GM18526 (cell line): ENCODE measurements at regions not wholly inside any gene's neighbourhood (a gene's known extent, or its start where the extent isn't known, plus 50 kb on each side); places are given as distances from the start of the nearest gene placed in this dataset.

Experiments used
- POLR2A ChIP-seq: IDR thresholded peaks from 3 replicates; pipeline ENCODE4 v1.6.1; 2011; ENCODE audit not compliant: insufficient read length; ENCODE audit errors: extremely low read depth

DNA sequence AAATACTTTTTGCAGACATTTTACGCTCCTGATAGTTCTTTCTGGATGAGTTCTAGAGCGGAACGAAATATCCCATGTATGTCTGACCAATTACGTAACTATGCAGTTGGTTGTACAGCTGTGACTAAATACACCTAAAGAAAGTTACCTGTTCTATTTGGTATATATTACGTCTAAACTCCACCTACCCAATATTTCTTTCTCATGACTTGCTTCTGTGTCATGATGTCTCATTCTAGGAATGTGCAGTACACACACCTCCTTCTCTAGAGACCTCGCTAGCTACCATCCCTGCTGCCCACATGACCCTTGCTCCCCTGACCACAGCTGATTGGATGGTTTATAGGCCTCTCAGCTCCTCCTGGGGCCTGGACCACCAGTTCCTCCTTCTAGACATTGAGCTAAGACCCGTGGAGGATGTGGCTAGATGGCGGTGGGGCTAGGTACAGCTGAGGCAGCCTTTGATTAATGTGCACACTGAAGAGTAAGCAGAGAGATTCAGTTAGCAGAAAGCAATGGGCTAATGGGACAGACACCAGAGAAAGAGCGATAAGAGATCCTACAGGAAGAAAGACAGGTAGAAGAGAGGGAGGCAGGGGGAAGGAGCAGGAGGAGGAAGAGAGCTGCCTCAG is 422.1 kb downstream of the COG6 start:
- TF ChIP-seq POLR2A: no peak

DNA sequence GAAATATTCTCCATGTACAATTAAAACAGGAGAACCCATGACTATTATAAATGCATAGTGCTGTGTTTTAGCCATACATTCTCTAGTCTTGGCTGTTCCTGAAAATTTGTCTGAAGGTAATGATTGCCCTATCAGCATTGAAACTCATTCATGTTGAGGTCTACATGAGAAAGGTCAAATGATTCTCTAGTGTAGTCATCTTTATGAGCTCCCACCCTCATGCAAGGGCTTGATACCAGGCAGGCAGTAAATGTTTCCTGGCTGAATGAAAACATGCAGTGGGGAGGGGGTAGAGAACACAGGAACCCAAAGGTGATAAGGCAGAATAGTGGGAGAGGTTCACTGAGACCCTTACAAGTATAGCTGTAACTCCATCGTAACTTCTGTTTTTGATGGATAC is 424.3 kb downstream of the COG6 start:
- TF ChIP-seq POLR2A: no peak

DNA sequence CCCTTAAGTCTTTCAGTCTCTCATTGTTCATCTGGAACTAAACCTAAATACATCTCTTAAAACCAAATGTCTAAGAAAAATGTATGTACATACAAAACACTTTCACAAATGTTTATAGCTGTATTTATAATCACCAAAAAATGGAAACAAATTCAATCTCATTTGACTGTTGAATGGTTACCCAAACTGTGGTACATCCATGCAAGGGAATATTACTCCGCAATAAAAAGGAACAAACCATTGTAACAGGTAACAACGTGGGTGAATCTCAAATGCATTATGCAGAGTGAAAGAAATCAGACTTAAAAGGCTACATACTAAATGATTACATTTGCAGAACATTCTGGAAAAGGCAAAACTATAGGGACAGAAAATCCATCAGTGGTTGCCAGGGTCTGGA is 425.2 kb downstream of the COG6 start:
- no peak for TF ChIP-seq POLR2A

DNA sequence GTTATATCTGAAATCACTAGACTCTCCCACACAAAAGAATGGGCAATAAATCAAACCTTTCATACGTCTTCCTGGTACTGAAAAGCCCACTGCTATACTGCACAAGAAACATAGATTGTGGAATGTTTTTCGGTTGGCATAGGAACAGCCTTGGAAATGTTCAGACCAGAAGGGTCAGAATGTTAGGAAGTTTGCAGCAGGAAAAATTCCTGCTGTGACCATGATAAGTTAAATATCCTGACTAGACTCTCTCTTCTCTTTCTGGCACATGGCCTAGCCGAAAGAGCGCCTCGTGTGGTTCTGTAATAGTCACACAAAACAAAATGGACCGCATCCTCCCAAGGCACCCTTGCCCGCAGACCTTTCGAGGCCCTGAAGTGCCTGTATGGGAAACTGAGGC is 427.2 kb downstream of the COG6 start:
- no peak for TF ChIP-seq POLR2A

DNA sequence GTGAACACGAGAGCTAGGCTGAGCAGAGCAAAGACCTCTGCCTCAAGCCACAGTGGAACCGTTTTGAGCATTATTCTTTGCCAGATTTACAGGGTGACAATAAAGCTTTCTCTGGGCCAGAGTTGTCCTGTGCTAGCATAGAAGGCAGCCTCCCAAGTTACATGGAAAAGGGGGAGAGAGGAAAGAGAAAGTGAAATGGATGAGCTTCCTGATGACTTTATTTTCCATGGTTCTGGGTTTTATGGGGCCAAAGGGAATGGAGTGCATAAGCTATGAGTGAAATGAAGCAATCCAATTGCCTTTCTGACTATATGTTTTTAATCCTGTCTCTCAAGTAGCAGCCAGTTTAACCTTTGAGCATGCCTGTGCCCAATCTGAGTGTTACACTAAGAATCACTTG is 428.4 kb downstream of the COG6 start:
- no peak for TF ChIP-seq POLR2A

DNA sequence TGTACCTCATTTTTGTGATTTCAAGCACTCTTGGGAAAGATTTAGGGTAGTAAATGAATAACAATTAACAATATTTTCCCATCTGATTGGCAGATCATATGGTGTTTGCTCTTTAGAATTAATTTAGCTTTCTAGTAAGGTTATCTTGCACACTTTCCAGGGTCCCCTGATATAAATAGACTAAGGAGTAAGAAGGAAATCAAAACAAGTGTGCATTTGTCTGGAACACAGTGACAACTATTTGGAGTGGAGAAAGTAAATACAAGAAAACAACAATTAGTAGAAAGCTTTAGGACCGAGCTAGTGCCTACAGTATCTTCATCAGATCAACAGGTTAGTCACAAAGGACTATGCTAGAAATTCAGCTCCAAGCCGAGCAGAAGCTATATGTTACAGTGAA is 429.5 kb downstream of the COG6 start:
- TF ChIP-seq POLR2A: no peak

DNA sequence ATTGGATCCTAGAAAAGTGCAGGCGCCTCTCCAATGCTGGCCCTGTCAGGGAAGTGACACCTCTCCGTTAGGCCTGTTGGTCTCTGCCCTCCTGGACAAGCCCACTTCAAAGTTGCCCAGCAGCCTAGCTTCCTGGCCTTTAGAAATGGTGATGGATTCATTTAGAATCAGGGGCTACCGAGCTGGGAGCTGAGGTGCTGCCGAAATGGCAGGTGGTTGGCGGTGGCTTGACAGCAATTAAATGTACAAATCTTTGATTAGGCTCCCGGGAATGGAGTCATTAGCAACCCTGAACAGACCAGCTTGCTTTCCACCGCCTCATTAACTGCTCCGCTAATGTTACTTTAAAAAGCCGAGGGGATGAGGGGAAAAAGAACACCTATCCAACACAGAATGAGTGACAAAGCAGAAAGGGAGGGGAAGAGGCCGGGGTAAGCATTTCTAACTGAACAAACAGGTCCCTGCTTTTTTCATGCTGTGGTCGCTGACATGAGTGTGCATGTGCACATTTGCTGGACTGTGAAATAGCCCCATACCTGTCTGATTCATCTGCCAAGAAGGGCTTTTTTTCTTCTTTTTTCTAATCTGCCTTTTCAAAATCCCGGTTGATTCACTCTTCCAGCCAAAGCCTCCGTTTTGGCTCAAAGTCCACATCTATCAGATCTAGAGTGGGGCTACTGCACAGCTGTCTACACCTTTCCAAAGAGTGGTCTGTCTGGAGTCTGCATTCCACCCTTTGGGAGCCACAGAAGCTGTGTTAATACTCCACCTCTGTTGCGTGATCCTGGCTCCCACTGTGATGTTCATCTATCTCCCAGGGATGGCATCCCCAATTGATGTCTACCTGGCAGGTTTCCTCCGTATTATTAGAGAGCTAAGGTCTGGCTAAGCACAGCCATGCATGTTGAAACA is 431.9 kb downstream of the COG6 start:
- TF ChIP-seq POLR2A: no peak

DNA sequence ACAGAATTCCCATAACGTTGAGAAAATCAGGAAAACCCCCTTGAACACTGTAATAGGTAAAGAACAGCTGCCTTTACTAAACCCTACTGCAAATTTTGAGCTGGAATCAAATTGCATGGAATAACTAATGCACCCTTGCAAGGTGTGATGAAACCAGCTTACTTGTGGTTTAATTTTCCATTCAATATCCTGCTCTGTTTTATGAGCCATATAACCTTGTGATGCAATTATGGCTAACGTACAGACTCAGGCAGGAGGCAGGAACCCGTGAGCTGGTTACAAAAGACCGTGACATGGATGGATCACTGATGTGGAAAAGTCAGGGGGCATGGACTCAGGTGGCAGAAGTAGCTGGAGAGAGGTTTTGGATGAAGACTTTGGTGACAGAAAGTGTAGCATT is 438.6 kb downstream of the COG6 start:
- no peak for TF ChIP-seq POLR2A

DNA sequence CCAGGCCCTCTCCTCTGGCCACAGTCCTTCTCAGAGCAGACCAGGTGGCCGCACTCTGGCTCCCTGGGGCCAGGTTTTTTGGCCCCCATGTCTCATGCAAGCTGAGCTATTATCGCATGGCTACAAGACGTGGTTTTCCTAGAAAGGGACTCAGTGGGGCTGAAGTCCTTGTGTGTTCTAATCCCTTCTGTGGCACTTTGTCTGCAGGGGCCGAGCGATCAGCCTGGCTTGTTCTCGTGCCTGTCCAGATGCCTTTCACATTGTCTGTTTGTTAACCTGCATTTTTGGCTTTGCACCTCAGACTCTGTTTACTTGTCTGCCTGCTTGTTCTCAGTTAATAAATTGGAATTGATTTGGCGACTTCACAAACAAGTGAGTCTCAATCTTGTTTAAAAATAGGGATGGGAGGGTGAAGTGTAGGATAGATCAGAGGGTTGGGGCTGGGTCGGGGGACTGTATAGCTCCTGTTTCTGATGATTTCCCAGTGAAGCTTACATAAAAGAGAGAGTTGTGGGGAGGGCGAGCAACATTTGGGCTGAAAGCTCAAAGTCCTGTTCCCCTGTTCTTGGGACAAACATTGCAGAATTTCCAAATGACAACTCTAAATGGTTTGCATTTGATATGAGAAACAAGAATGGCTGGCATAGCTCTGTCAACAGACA is 440.4 kb downstream of the COG6 start:
- no peak for TF ChIP-seq POLR2A

DNA sequence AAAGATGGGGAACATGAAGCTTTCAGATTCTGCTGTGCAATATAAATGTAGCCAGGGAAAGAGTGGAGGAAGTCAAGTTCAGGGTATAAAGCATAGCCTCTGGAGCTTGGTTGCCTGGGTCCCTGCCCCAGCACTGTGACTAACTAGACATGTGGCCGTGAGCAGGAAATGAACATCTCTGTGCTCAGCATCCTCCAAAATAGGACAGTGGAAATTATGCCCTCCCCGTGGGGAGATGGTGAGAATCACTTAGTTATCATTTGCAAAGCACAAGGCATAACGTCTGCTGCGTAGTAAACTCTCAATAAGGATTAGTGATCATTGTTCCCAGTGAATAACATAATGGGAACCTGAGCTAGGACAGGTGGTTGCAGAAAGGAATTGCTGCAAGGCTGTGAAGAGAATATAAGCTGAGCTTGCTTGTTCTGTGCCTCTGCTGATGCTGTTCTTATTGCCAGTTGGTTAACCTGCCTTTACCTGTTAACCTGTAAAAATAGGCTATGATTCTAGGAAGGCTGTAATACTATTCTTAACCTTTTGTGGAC is 441.0 kb downstream of the COG6 start:
- TF ChIP-seq POLR2A: no peak

DNA sequence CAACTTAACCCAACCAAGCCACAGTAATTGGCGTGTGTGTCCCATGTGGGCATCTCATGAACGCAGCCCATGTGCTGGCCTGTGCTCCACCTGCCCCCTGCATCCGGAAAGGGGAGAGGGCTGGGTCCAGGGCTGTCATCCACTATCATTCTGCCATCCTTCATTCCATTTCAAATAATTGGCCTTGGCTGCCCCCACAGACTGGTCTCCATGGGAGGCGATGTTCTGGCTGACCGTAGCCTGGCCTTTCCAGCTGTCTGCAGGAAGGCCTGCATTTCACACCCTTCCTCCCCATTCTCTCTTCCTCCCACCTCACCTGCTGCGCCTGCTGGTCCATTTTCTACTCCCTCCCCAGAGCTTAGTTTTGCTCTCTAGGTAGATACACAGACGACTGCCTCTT is 442.8 kb downstream of the COG6 start:
- TF ChIP-seq POLR2A: no peak

DNA sequence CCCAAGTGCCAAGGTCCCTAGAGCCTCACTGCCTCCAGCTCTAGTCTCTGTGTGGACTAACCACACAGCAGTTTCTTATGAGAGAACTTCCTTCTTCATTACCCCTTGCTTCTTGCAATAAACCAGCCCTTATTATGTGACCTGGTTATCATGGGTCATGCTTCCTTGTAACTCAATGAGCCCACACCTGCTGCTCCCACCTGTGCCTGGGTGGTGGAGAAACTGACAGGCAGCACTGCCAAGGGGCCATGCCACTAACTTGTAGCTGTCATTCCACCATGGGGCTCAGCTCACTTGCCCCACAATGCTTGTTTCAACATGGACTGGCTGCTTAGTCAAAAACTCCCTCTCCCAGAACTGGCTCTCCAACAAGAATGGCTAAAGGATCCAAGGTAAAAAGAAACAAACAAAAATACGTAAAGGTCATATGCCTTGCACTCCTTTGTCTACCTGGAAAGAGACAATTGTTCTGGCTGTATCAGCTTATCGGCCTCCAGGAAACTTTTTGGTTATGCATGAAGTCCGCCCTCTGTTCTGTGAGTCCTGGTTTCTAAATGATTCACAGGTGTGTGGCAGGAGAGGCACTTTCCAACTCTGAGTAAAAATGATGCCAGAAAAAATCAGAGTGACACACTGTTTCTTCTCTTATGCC is 446.4 kb downstream of the COG6 start:
- no peak for TF ChIP-seq POLR2A

DNA sequence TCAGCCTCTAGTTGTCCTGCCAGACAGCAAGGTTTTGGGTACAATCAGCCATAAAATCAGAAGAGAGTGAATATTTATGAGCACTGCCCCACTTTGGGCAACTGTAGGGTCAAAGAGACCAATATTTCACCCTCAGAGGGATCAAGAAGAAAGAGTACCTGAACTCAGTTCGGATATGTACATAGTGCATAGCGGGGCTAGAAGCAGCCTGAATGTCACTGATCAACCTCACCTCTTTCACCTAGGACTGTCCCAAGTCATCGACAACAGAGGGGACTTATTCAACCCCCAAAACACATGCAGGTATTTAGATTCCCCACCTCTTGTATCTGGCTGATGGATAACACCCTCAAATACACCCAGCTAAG is 446.9 kb downstream of the COG6 start:
- no peak for TF ChIP-seq POLR2A

DNA sequence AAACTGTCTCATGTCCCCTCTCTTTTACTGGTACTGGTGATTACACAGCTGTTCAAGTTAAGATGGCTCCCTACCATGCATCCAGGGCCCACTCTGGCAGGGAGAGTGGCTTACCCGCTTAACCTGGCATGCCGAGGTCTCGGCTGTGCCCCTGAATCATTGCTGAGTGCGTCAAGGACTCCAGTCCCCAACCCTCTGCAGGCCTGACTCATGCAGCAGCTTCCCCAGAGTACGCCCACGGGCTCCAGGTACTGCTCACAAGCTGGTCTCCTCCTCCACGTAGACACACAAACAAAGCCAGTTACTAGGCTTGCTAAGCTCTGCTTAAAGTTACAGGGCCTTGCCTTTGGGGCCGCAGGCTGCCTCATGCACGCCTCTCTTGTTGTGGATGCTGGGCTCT is 447.4 kb downstream of the COG6 start:
- TF ChIP-seq POLR2A: no peak

DNA sequence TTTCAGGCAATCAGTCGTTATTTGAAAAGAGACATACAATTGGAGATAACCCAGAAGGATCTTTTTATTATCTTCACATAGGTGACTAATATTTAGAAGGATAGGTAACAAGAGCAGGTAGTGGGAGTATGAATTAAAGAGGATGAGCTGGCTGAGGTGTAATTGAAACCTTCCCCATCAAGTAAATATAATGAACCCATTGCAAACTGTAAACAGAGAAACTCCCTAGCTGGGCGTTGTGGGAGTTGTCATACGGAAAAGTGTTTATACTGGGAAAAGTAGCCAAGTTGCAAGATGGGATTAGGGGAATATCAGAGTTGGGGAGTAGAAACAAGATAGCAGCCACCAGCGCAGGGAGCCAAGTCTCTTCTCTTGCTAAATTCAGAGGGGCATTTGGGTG is 448.4 kb downstream of the COG6 start:
- TF ChIP-seq POLR2A: no peak

DNA sequence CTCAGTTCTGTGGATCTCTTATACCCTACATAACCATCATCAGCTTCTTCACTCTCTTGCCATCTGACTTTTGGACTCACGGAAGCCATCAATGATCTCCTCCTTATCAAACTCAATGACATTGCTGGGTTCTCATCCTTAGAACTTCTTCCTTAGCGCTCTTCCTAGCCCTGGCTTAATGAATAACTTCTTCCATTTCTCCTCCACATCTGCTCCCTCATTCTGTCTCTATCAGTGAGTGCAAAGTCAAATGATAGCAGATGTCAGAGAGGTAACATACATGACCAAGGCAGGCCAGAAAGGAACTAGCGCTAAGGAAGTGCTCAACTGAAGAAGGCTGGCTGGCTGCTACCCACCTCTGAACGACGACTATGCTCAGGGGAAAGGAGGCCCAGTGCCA is 449.8 kb downstream of the COG6 start:
- TF ChIP-seq POLR2A: no peak

DNA sequence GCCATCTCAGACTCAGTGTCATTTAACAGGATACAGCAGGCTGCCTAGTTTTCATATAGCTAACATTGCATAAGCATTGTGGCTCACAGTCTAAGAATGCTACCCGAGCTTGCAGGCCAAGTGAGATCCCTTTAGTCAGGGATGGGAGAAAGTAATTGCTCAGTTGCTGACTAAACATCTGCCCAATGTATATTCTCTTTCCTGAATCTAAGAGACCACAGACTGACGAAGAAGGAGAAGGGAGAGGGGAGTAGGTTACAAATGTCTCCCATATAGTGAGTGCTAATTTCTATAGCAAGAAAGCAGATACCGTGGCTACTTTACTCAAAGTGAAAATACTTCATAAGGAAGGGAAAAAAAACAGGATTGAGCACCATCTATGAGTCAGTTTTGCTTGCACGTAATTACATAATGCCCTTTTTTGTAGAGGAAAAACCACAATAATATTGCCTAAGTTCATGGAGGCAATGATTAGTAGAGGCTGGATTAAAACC is 453.9 kb downstream of the COG6 start:
- no peak for TF ChIP-seq POLR2A
